Fibroblast of peridontal ligament (primary cell): ENCODE measurements at regions not wholly inside any gene's neighbourhood (a gene's known extent, or its start where the extent isn't known, plus 50 kb on each side); places are given as distances from the start of the nearest gene placed in this dataset.

Experiments used
- DNase-seq: peaks from one replicate; pipeline ENCODE4 v3.0.0-alpha.2; 2010; ENCODE audit errors: extremely low read depth

- peak; percentile 20 for DNase-seq
These were observed 170.5 kb upstream of the HTR2A start for GRCh38 chr13:47067306-47067705.

GRCh38 chr13:47066226-47066625 lies 169.4 kb upstream of the HTR2A start:
- DNase-seq, result peak; percentile 55

DNA sequence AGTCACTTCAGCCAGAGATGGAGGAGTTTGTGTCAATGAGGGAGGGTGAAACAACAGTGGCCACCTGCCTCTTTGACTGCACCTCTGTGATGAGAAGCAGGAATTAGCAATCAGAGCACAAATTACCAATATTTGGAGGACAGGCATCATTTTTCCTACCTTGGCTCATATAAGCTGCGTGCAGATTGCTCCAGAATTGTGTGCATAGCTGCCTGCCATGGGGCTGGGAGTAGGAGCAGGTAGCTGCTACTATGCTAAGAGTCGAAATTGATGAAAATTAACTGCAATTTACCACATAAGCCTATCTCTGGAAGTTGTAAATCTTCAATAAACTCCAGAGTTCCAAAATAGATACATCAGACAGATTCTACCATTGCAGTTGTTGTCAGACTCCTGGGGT lies 167.5 kb upstream of the HTR2A start:
- no peak for DNase-seq

DNA sequence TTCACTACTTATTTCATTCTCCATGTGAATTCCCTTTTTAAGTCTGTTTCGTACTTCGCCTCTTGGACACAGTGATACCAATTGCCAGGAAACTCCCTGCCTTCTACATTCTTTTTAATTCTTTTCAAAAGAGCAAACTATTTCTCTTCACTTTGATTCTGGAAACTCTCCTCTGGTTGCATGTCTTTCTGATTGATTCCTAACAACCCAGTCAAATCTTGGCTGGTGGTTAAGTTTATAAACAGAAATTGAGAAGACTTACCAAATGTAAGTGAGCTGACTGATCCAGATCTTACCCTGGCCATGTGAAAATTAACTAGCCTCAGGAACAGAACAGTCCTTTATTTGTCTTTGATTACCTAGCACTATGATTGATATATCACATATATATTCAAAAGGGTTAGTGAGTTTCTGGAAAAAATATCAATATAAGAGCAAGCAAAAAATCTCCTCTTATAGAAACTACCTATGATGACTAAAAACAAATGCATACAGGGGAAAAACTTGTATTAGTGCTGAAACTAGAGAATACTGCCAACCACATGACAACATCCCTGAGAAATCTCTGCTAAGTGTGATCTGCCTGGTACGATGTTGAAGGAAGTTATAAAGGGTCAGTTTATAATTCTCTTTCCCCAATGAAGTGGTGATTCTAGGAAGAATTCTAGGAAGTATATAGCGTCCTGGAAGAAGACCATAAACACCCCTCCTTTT lies 152.6 kb upstream of the HTR2A start:
- DNase-seq, result peak; percentile 84

GRCh38 chr13:47046706-47047105 lies 149.9 kb upstream of the HTR2A start:
- no peak for DNase-seq

GRCh38 chr13:47044842-47045241 lies 148.0 kb upstream of the HTR2A start:
- no peak for DNase-seq

DNA sequence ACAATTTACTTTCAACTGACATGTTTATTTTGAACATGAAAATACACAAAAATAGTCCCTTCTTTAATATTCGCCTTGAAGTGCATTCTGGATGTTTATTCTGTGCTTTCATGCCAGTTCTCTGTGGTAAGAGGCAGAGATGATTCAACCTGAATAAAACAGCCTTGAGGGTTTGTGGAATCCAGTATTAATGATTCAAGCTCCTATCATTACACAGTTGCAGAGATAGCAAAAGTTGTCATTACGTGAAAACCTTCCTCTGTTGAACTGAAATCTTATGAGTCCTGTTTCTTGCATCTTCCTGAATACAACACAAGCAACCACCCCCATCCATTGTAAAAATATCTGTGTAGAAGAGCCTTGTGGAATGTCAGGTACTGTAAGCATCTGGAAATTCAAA lies 142.3 kb upstream of the HTR2A start:
- peak; percentile 76 for DNase-seq

GRCh38 chr13:47038188-47038587 lies 141.3 kb upstream of the HTR2A start:
- DNase-seq, result no peak

GRCh38 chr13:47036294-47037008 lies 139.6 kb upstream of the HTR2A start:
- DNase-seq, result no peak

- peak; percentile 65 for DNase-seq
These were observed 136.4 kb upstream of the HTR2A start for GRCh38 chr13:47033216-47033615.

DNA sequence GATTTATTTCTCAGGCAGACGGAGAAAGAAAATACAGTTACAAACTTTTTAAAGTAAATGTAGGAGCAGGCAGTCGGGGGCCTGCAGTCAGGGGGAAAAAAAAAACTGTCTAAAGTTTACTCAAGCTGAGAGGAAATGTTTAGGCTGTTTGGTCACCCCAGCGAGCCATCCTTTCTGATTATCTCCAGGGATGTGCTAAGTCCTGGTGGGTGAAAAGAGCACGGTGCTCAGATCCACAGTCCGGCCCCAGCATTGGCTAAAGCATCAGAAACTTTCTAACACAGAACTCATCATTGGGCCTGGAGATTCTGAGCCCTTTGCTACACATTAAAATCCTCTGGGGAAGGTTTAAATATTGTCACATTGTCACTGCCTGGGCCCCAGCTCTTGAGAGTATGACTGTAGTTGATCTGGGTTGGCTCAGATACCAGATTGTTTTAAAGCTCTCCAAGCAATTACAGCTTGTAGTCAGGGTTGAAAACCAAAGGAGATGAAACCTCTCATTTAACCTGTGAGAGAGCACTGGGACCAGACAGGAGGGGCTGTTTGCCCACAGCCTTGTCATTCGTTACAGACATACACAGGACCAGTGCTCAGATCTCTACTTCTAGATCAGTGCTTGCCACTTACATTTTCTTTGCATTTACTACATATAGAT lies 131.1 kb upstream of the HTR2A start:
- DNase-seq, result no peak

GRCh38 chr13:47025791-47026447 lies 129.1 kb upstream of the HTR2A start:
- DNase-seq, result no peak

GRCh38 chr13:47019977-47020376 lies 123.1 kb upstream of the HTR2A start:
- no peak for DNase-seq

GRCh38 chr13:47017476-47017875 lies 120.6 kb upstream of the HTR2A start:
- peak; percentile 21 for DNase-seq

DNA sequence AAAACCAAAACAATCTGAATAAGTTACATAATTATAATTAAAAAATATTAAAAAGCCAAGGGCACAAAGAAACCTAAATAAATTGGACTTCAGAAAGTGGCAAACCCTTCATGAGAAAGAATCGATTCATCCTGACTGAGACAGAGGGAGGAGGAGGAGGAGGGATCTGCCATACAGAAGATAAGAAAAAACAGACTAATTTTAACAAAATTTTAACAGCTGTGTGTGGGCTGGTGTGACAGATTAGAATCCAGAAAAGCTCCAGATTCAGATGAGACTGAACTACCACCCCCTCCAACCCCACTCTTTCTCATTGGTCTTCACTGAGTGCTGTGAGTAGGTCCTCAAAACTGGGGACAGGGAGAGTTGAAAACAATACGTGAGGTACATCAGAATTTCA lies 111.5 kb upstream of the HTR2A start:
- no peak for DNase-seq

DNA sequence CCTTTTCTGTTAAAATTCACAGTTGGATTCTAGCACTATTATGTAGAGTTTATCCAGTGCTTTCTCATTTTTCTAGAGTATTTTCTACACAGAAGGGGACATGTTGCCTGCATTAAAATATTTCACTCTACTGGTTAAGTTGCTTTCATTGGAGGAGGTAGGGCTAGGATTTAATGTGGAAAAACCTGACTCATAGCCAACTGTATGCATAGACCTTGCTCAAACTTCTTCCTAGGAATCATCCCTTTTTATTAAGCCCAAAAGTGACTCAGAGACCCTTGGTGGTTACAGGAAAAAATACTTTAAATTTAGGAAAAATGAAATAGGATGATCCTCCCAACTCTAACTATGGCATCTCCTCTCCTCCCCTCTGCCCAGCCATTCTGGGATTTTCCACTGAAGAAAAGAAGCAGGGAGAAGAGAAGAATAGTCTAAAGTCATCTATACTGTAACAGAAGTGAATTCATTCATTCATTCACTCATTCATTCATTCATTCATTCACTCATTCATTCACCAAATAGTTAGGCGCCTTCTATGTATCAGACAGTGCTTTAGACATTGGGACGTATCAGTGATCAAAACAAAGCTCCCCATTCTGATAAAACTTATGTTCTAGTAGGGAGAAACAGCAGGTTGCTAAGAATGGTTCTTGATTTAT lies 109.0 kb upstream of the HTR2A start:
- DNase-seq, result no peak

- DNase-seq, result no peak
These were observed 107.7 kb upstream of the HTR2A start for GRCh38 chr13:47004540-47004939.

DNA sequence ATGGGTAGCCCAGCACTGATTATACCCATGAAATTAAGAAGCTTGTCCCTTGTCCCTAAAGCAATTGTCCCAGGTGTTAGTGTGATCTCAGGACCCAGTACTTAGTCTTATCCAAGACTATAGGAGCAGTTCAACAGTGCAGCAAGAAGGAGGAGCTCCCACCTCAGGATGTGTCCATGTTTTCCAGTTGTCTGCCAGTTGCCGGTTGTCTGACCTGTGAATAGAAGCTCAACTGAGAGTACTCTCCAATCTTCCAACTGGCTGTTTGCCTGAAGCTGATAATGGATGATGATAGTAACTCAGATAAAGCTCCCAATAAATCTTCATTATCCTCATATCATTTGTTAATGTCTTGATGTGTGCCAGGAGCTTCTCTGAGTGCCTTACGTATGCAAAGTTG lies 107.2 kb upstream of the HTR2A start:
- no peak for DNase-seq

GRCh38 chr13:47000165-47000564 lies 103.3 kb upstream of the HTR2A start:
- peak; percentile 13 for DNase-seq

GRCh38 chr13:46996316-46997030 lies 99.6 kb upstream of the HTR2A start:
- DNase-seq, result no peak

GRCh38 chr13:46995874-46996273 lies 99.0 kb upstream of the HTR2A start:
- no peak for DNase-seq
